ENCODE measurements at regions not wholly inside any gene's neighbourhood (a gene's known extent, or its start where the extent isn't known, plus 50 kb on each side); places are given as distances from the start of the nearest gene placed in this dataset.

DNA sequence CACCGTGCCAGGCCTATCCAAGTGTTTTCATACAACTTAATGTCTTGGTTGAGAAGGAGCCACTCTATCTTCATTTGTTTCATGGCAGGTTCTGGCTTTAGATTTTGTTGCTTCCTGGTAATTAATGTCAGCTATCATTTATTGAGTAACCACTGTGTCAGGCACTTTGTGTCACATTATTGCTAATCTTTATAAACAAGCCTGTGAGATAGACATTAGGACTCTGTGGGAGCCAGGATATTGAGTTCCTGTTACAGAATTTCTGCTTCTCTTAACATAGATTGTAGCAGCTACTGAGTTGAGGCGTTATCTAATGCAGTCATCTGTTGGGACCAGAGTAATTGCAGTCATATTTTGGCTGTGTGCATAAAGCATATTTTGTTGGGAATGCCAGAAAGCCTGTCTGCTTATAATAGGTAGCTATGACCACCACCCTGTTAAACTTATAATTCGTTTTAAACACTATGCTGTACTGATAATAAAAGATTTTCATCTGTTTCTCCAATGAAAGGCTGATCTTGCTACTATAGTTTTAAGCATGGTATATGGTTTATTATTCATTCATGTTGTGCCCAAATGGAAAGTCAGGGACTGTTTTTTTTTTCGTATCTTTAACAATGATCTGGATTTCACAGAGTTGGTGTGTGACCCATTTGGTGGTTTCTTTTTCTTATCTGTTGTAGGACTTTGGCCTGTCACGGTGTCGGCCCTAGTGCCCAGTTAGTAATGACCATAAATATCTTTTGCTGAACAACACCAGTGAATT, 432.6 kb downstream of the PCNX1 start:
- dilution Hi-C loops (cut with HindIII; ENCODE audit: low sequenced_read_pairs, unreplicated experiment): no loop called here
- Histone ChIP-seq H4K20me1 (ENCODE audit: insufficient read depth, low read length) (peaks cover 16% of the 10 kb centered on the region), H3K9ac (ENCODE audit: low read depth, low read length) (no peak overlapping the region), H3K9me1 (ENCODE audit: insufficient read depth, low read length) (0 out of 2 replicates have a peak, but pooled peaks cover 3% of the 10 kb centered on the region), H2BK5ac (ENCODE audit: low read depth, low read length, poor library complexity, severe bottlenecking) (no peak overlapping the region), H3K4ac (ENCODE audit: low read depth, low read length) (no peak overlapping the region), H2AFZ (replicated peaks; ENCODE audit: low read length, poor library complexity) (no peak overlapping the region), H3K18ac (ENCODE audit: low read depth, low read length) (no peak overlapping the region), H3K56ac (ENCODE audit: extremely low read depth, insufficient read depth, low read length) (no peak overlapping the region), H3K4me1 (ENCODE audit: control insufficient read depth, insufficient read depth, low read length) (peaks cover 2% of the 10 kb centered on the region), H4K5ac (ENCODE audit: low read depth, low read length) (no peak overlapping the region), H2BK20ac (ENCODE audit: low read depth, low read length) (no peak overlapping the region), H3K79me1 (ENCODE audit: low read depth in 1 of 2, low read length in 2 of 2) (peaks cover 48 to 68% of the 10 kb centered on the region in 2 experiments), H2BK15ac (ENCODE audit: low read depth, low read length) (no peak overlapping the region), H3K14ac (replicated peaks; ENCODE audit: low read depth, low read length) (no peak overlapping the region), H3K4me2 (ENCODE audit: low read depth, low read length) (no peak overlapping the region), H3K27ac (ENCODE audit: insufficient read depth, low read length) (no peak overlapping the region), H2BK120ac (ENCODE audit: low read depth, low read length) (no peak overlapping the region), H3K23ac (ENCODE audit: low read depth, low read length) (no peak overlapping the region), H2AK5ac (ENCODE audit: low read depth, low read length) (no peak overlapping the region), H3K4me3 (ENCODE audit: insufficient read depth, low read depth, low read length) (no peak overlapping the region), H3K9me3 (ENCODE audit: control insufficient read depth, insufficient read depth, low read length) (no peaks in the 10 kb centered on the region), H4K91ac (ENCODE audit: insufficient read depth, low read depth, low read length) (no peak overlapping the region), H3K27me3 (ENCODE audit: control insufficient read depth, insufficient read depth, low read length) (no peaks in the 10 kb centered on the region), H4K8ac (ENCODE audit: low read depth in 2 of 2, low read length in 2 of 2) (no peak overlapping the region), H3K36me3 (ENCODE audit: control insufficient read depth, insufficient read depth, low read length) (0 out of 2 replicates have a peak, but pooled peaks cover 2% of the 10 kb centered on the region), H2AK9ac (replicated peaks; ENCODE audit: low read depth, low read length, poor library complexity) (no peak overlapping the region)
- in situ Hi-C loops (cut with MboI; ENCODE audit: low sequenced_read_pairs): no loop called here
- ChIA-PET POLR2A (ENCODE audit: unreplicated experiment) (no interaction called here), CTCF (interaction anchor here (0.9 kb wide), 1 partner anchor 13 kb away, joined by 3 read pairs; no protein-coding TSS in a partner anchor)
- BruUV-seq (replicated peaks): no TSS peak
- ATAC-seq (ENCODE audit: low read depth) (no peak; the same call in 1 of the 2 replicates), DNase-seq (no peak)
- TF ChIP-seq BHLHE40 (IDR thresholded peaks at IDR 0.05; ENCODE audit: low read depth, low read length): no peak
- no peak for TF ChIP-seq RAD21 (IDR thresholded peaks at IDR 0.05; ENCODE audit: low read length)
- no peak for TF ChIP-seq SMC3 (IDR thresholded peaks at IDR 0.05; ENCODE audit: low read depth, low read length)
- no peak for TF ChIP-seq POLR2A (IDR thresholded peaks at IDR 0.05; ENCODE audit: low read depth, low read length)
- TF ChIP-seq CTCF (conservative IDR thresholded peaks at IDR 0.05; ENCODE audit: low read depth, low read length): no peak
- no peak for TF ChIP-seq USF2 (IDR thresholded peaks at IDR 0.05; ENCODE audit: low read depth, low read length)
- TF ChIP-seq MXI1 (IDR thresholded peaks at IDR 0.05; ENCODE audit: borderline replicate concordance, low read depth, low read length): no peak
- TF ChIP-seq ELK1 (IDR thresholded peaks at IDR 0.05; ENCODE audit: borderline replicate concordance, low read depth, low read length): no peak
- no peak for TF ChIP-seq CEBPB (IDR thresholded peaks at IDR 0.05; ENCODE audit: low read depth, low read length)
- TF ChIP-seq RFX5 (IDR thresholded peaks at IDR 0.05; ENCODE audit: low read depth, low read length): no peak
- no peak for TF ChIP-seq CHD1 (IDR thresholded peaks at IDR 0.05; ENCODE audit: low read depth, low read length)
- no peak for TF ChIP-seq MAFK (IDR thresholded peaks at IDR 0.05; ENCODE audit: low read depth, low read length)
- 60% methylated on average over 1 of the region's 6 CpGs; no CpG with 5 or more reads in 1 of the 2 experiments for WGBS, 2 experiments (ENCODE audit: extremely low coverage in 2 of 2, insufficient read length in 1 of 2)
- intact Hi-C loops (cut with micrococcal nuclease): no loop called here
